Endothelial cell of umbilical vein (primary cell): ENCODE measurements at regions not wholly inside any gene's neighbourhood (a gene's known extent, or its start where the extent isn't known, plus 50 kb on each side); places are given as distances from the start of the nearest gene placed in this dataset.
"Not testable (repeated sequence)": the region's sequence is repeated elsewhere in the genome, so short reads cannot be mapped to it uniquely, and the experiment has no call there.

Source experiments
- EZH2 ChIP-seq: IDR thresholded peaks from 2 replicates; pipeline ENCODE4 v1.6.1; 2012; ENCODE audit warnings: borderline replicate concordance, low read depth, mild to moderate bottlenecking, moderate library complexity, low read length, inconsistent platforms; ENCODE audit not compliant: severe bottlenecking
- FOS ChIP-seq: IDR thresholded peaks from 2 replicates; pipeline ENCODE4 v1.6.1; 2011; ENCODE audit warnings: mild to moderate bottlenecking, low read length, moderate library complexity, borderline replicate concordance; ENCODE audit not compliant: insufficient read depth
- GATA2 ChIP-seq: IDR thresholded peaks from 2 replicates; pipeline ENCODE4 v1.7.0; 2011; ENCODE audit warnings: low read depth, mild to moderate bottlenecking, moderate library complexity, mixed read lengths, low read length; ENCODE audit not compliant: insufficient read length, insufficient read depth
- JUN ChIP-seq: IDR thresholded peaks from 2 replicates; pipeline ENCODE4 v1.6.1; 2011; ENCODE audit warnings: borderline replicate concordance, low read depth; ENCODE audit not compliant: insufficient read length, insufficient read depth
- MYC ChIP-seq: IDR thresholded peaks from one replicate; pipeline ENCODE4 v1.6.1; 2011; ENCODE audit warnings: mild to moderate bottlenecking, low read depth, low read length
- POLR2A ChIP-seq: IDR thresholded peaks from 2 replicates; pipeline ENCODE4 v1.6.1; 2012; ENCODE audit warnings: low read depth, mild to moderate bottlenecking, control low read depth, low read length
- POLR2AphosphoS5 ChIP-seq: IDR thresholded peaks from 2 replicates; pipeline ENCODE4 v1.6.1; 2012; ENCODE audit warnings: low read depth, mild to moderate bottlenecking, control low read depth, low read length, moderate library complexity; ENCODE audit not compliant: insufficient read depth
- TF ChIP-seq, protein P1 (sequence below), 2 donors: IDR thresholded peaks; 1 replicate in 1 of 2; 2 replicates in 1 of 2; pipeline ENCODE4 v1.5.1; 2011; ENCODE audit warnings: low read length in 2 of 2, mild to moderate bottlenecking in 2 of 2, moderate library complexity in 2 of 2, control low read depth in 1 of 2, inconsistent platforms in 1 of 2, low read depth in 1 of 2; ENCODE audit not compliant: insufficient read depth in 1 of 2; ENCODE audit errors: extremely low read depth in 1 of 2
- TF ChIP-seq, protein P2 (sequence below): IDR thresholded peaks from 2 replicates; pipeline ENCODE4 v1.6.1; 2011; ENCODE audit not compliant: insufficient read depth, insufficient read length

DNA sequence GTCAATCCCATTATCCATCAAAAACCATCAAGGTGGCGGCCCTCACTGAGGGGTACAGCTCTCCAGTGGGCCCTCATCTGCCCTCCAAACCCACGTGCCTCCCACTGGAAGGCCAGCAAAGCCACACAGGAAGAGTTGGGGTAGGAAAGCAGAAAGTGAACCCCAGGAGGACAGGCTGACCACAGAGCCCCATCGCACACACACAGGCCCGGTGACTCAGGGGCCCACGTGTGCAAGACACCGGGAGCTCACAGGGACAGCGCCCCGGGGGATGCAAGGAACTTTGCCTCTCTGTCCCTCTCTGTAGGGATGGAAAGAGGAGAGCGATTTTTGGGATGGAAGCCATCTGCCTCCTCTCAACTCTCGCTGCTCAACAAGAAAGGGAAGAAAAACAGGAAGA is 85.0 kb upstream of the FRG2C start:
- TF ChIP-seq, protein P1, sequence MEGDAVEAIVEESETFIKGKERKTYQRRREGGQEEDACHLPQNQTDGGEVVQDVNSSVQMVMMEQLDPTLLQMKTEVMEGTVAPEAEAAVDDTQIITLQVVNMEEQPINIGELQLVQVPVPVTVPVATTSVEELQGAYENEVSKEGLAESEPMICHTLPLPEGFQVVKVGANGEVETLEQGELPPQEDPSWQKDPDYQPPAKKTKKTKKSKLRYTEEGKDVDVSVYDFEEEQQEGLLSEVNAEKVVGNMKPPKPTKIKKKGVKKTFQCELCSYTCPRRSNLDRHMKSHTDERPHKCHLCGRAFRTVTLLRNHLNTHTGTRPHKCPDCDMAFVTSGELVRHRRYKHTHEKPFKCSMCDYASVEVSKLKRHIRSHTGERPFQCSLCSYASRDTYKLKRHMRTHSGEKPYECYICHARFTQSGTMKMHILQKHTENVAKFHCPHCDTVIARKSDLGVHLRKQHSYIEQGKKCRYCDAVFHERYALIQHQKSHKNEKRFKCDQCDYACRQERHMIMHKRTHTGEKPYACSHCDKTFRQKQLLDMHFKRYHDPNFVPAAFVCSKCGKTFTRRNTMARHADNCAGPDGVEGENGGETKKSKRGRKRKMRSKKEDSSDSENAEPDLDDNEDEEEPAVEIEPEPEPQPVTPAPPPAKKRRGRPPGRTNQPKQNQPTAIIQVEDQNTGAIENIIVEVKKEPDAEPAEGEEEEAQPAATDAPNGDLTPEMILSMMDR (IDR thresholded peaks at IDR 0.05; ENCODE audit: extremely low read depth in 1 of 2, insufficient read depth in 1 of 2, low read depth in 1 of 2, low read length in 2 of 2), result not testable (repeated sequence)
- not testable (repeated sequence) for TF ChIP-seq POLR2A, EZH2, JUN, POLR2AphosphoS5, MYC, GATA2, FOS
- TF ChIP-seq, protein P2, sequence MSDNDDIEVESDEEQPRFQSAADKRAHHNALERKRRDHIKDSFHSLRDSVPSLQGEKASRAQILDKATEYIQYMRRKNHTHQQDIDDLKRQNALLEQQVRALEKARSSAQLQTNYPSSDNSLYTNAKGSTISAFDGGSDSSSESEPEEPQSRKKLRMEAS, result not testable (repeated sequence)
